ENCODE measurements at regions not wholly inside any gene's neighbourhood (a gene's known extent, or its start where the extent isn't known, plus 50 kb on each side); places are given as distances from the start of the nearest gene placed in this dataset.

DNA sequence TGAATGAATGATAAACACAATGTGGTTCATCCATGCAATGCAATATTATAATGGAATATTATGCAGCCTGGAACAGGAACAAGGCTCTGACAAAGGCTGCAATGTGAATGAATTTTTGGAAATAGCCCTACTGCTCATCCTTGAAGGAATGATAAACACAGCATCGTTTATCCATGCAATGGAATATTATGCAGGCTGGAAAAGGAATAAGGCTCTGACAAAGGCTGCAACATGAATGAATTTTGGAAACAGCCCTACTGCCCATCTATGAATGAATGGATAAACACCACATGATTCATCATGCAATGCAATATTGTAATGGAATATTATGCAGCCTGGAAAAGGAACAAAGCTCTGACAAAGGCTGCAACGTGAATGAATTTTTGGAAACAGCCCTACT, 159.4 kb downstream of the CRLF2 start:
- DNase-seq = no peak
- Histone ChIP-seq H3K9me3 (peaks cover 6 to 62% (median 45%) of the 10 kb centered on the region in 8 donors), H3K4me1 (no peaks in the 10 kb centered on the region), H3K4me3 (no peak overlapping the region), H3K36me3 (no peaks in the 10 kb centered on the region), H3K27me3 (replicated peaks in 1 of 7) (no peaks in the 10 kb centered on the region), H3K27ac (no peak overlapping the region)
- no peak for TF ChIP-seq CTCF (IDR thresholded peaks at IDR 0.05 in 8 of 11, conservative IDR thresholded peaks at IDR 0.05 in 3 of 11)
- TF ChIP-seq POLR2AphosphoS5 (IDR thresholded peaks at IDR 0.05) = no peak
- TF ChIP-seq POLR2A (IDR thresholded peaks at IDR 0.05) = no peak
- intact Hi-C loops (cut with DNase I; ENCODE audit: low total_unique reads) = no loop called here
- WGBS, 5 donors = 78 to 96% (median 85%) methylated on average over 2 of the region's 2 CpGs

GRCh38 chrX:1052021-1052420, 160.4 kb downstream of the CRLF2 start:
- H3K27ac ChIP-seq = no peak overlapping the region
- intact Hi-C loops (cut with DNase I; ENCODE audit: low total_unique reads) = no loop called here
- no peak for DNase-seq
- 85 to 96% (median 88%) methylated on average over 3 of the region's 3 CpGs for WGBS, 5 donors
- H3K27me3 ChIP-seq (replicated peaks in 1 of 7) = no peaks in the 10 kb centered on the region
- no peaks in the 10 kb centered on the region for H3K4me1 ChIP-seq
- H3K4me3 ChIP-seq = no peak overlapping the region
- peaks cover 6 to 67% (median 45%) of the 10 kb centered on the region in 8 donors for H3K9me3 ChIP-seq
- no peaks in the 10 kb centered on the region for H3K36me3 ChIP-seq
- TF ChIP-seq CTCF (IDR thresholded peaks at IDR 0.05 in 8 of 11, conservative IDR thresholded peaks at IDR 0.05 in 3 of 11) (no peak), POLR2A (IDR thresholded peaks at IDR 0.05) (no peak), POLR2AphosphoS5 (IDR thresholded peaks at IDR 0.05) (no peak)

GRCh38 chrX:1051421-1051820, 161.0 kb downstream of the CRLF2 start:
- Histone ChIP-seq H3K4me1 (no peaks in the 10 kb centered on the region), H3K27ac (no peak overlapping the region), H3K27me3 (replicated peaks in 1 of 7) (no peaks in the 10 kb centered on the region), H3K36me3 (no peaks in the 10 kb centered on the region), H3K4me3 (no peak overlapping the region), H3K9me3 (peaks cover 6 to 67% (median 47%) of the 10 kb centered on the region in 8 donors)
- DNase-seq = no peak
- TF ChIP-seq CTCF (IDR thresholded peaks at IDR 0.05 in 8 of 11, conservative IDR thresholded peaks at IDR 0.05 in 3 of 11) = no peak
- no peak for TF ChIP-seq POLR2A (IDR thresholded peaks at IDR 0.05)
- no peak for TF ChIP-seq POLR2AphosphoS5 (IDR thresholded peaks at IDR 0.05)
- intact Hi-C loops (cut with DNase I; ENCODE audit: low total_unique reads) = no loop called here
- 83 to 100% (median 93%) methylated on average over 1 of the region's 1 CpG for WGBS, 5 donors

DNA sequence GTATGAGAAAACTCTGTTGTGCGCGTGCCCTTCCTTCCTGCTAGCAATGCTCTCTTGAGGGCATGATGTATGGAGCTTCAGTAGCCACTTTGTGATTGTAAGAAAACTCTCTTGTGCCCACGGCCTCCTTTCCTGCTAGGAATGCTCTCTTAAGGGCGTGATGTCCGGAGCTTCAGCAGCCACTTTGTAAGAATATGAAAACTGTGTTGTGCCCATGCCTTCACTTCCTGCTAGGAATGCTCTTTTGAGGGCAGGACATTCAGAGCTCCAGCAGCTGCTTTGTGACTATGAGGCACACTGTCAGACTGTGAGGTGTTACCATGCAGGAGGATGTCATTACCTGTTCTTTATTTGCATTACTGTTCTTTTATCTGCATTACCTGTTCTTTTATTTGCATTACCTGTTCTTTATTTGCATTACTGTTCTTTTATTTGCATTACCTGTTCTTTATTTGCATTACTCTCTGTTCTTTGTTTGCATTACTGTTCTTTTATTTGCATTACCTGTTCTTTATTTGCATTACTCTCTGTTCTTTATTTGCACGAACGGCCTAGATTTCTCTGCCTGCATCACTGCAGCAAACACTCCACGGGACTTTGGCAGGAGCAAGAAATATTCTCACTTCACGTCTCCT, 166.7 kb downstream of the CRLF2 start:
- Histone ChIP-seq H3K36me3 (no peaks in the 10 kb centered on the region), H3K4me3 (no peak overlapping the region), H3K4me1 (no peaks in the 10 kb centered on the region), H3K9me3 (peaks cover 9 to 60% (median 22%) of the 10 kb centered on the region in 8 donors), H3K27ac (no peak overlapping the region), H3K27me3 (replicated peaks in 1 of 7) (no peaks in the 10 kb centered on the region)
- peak; percentile 10 for DNase-seq
- TF ChIP-seq CTCF (IDR thresholded peaks at IDR 0.05 in 8 of 11, conservative IDR thresholded peaks at IDR 0.05 in 3 of 11) (no peak), POLR2A (IDR thresholded peaks at IDR 0.05) (no peak), POLR2AphosphoS5 (IDR thresholded peaks at IDR 0.05) (no peak)
- intact Hi-C loops (cut with DNase I; ENCODE audit: low total_unique reads) = no loop called here
- WGBS, 5 donors = 82 to 94% (median 92%) methylated on average over 9 of the region's 9 CpGs
